NCI-H2107 (cell line): ENCODE measurements at regions not wholly inside any gene's neighbourhood (a gene's known extent, or its start where the extent isn't known, plus 50 kb on each side); places are given as distances from the start of the nearest gene placed in this dataset.

ENCODE experiments used
- DNase-seq: peaks from one replicate; lab custom pipeline; 2025; lab: John Stamatoyannopoulos, UW

GRCh38 chr19:28977826-28978225, 235.1 kb downstream of the UQCRFS1 start:
- DNase-seq: no peak

GRCh38 chr19:28972058-28972852, 240.7 kb downstream of the UQCRFS1 start:
- no peak for DNase-seq

- no peak for DNase-seq
These were observed 241.4 kb downstream of the UQCRFS1 start for GRCh38 chr19:28971513-28971912.

GRCh38 chr19:28971049-28971448, 241.9 kb downstream of the UQCRFS1 start:
- DNase-seq: no peak

- DNase-seq: no peak
These were observed 244.2 kb downstream of the UQCRFS1 start for GRCh38 chr19:28968721-28969120.

- DNase-seq: no peak
These were observed 246.1 kb downstream of the UQCRFS1 start for GRCh38 chr19:28966737-28967399.

GRCh38 chr19:28964500-28964899, 248.5 kb downstream of the UQCRFS1 start:
- DNase-seq: no peak

GRCh38 chr19:28963486-28964250, 249.3 kb downstream of the UQCRFS1 start:
- no peak for DNase-seq

GRCh38 chr19:28961772-28962500, 251.0 kb downstream of the UQCRFS1 start:
- DNase-seq: no peak

GRCh38 chr19:28960986-28961705, 251.8 kb downstream of the UQCRFS1 start:
- no peak for DNase-seq

GRCh38 chr19:28960586-28960985, 252.4 kb downstream of the UQCRFS1 start:
- no peak for DNase-seq

- DNase-seq: no peak
These were observed 256.0 kb downstream of the UQCRFS1 start for GRCh38 chr19:28956961-28957360.

GRCh38 chr19:28956421-28956820, 256.5 kb downstream of the UQCRFS1 start:
- DNase-seq: no peak

GRCh38 chr19:28949535-28949934, 263.4 kb downstream of the UQCRFS1 start:
- no peak for DNase-seq

GRCh38 chr19:28949027-28949426, 263.9 kb downstream of the UQCRFS1 start:
- no peak for DNase-seq

- no peak for DNase-seq
These were observed 264.4 kb downstream of the UQCRFS1 start for GRCh38 chr19:28948566-28948965.

GRCh38 chr19:28948026-28948425, 264.9 kb downstream of the UQCRFS1 start:
- no peak for DNase-seq

- no peak for DNase-seq
These were observed 269.3 kb downstream of the UQCRFS1 start for GRCh38 chr19:28943651-28944050.

GRCh38 chr19:28941833-28942232, 271.1 kb downstream of the UQCRFS1 start:
- no peak for DNase-seq

- no peak for DNase-seq
These were observed 272.0 kb downstream of the UQCRFS1 start for GRCh38 chr19:28940751-28941500.

GRCh38 chr19:28939236-28939635, 273.7 kb downstream of the UQCRFS1 start:
- DNase-seq: no peak
